ENCODE measurements at regions not wholly inside any gene's neighbourhood (a gene's known extent, or its start where the extent isn't known, plus 50 kb on each side); places are given as distances from the start of the nearest gene placed in this dataset.

DNA sequence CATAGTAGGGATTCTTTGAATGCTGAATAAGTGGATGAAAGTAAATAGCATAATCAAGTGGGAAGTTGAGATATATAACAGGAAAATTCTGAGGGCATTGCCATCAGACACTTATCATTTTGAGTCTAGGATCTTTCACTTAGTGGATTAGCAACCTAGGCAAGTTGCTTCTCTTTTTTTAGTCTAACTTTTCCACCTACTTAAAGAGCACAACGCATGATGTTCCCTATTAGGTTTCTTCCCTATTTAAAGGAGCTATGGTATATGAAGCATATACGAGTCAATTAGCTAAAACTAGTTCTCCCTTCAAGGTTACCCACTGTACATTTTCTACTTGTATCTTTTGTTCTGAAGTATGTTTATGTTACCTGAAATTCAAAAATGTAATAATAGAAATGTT, 67.1 kb upstream of the HS3ST1 start:
- TF ChIP-seq, protein P1, sequence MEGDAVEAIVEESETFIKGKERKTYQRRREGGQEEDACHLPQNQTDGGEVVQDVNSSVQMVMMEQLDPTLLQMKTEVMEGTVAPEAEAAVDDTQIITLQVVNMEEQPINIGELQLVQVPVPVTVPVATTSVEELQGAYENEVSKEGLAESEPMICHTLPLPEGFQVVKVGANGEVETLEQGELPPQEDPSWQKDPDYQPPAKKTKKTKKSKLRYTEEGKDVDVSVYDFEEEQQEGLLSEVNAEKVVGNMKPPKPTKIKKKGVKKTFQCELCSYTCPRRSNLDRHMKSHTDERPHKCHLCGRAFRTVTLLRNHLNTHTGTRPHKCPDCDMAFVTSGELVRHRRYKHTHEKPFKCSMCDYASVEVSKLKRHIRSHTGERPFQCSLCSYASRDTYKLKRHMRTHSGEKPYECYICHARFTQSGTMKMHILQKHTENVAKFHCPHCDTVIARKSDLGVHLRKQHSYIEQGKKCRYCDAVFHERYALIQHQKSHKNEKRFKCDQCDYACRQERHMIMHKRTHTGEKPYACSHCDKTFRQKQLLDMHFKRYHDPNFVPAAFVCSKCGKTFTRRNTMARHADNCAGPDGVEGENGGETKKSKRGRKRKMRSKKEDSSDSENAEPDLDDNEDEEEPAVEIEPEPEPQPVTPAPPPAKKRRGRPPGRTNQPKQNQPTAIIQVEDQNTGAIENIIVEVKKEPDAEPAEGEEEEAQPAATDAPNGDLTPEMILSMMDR (IDR thresholded peaks at IDR 0.05): no peak
- no peak for TF ChIP-seq POLR2A (IDR thresholded peaks at IDR 0.05)
- no peak for TF ChIP-seq POLR2AphosphoS5 (IDR thresholded peaks at IDR 0.05)
- no peak for TF ChIP-seq EP300 (IDR thresholded peaks at IDR 0.05; ENCODE audit: low read depth)

Measured in transverse colon (tissue), 4 donors.